Gastroesophageal sphincter (tissue), 3 donors: ENCODE measurements at regions not wholly inside any gene's neighbourhood (a gene's known extent, or its start where the extent isn't known, plus 50 kb on each side); places are given as distances from the start of the nearest gene placed in this dataset.

Experiments
- POLR2A ChIP-seq, 2 donors: fragments of 450-650 bp; IDR thresholded peaks; one replicate each; pipeline ENCODE4 v1.6.1; 2017; ENCODE audit warnings: antibody characterized with exemption in 2 of 2, mild to moderate bottlenecking in 2 of 2, moderate library complexity in 1 of 2
- POLR2AphosphoS5 ChIP-seq: sonication (generic); formaldehyde crosslinking; IDR thresholded peaks from one replicate; pipeline ENCODE4 v1.6.1; 2017; ENCODE audit warnings: antibody characterized with exemption
- TF ChIP-seq, protein P1 (sequence below), 4 experiments: fragments of 200-600 bp in 2 of 4; fragments of 450-650 bp in 2 of 4; sonication (generic) in 1 of 4; IDR thresholded peaks; one replicate each; pipeline ENCODE4 v1.5.1; 2017 to 2019; ENCODE audit warnings: antibody characterized with exemption in 4 of 4, mild to moderate bottlenecking in 2 of 4, moderate library complexity in 2 of 4

DNA sequence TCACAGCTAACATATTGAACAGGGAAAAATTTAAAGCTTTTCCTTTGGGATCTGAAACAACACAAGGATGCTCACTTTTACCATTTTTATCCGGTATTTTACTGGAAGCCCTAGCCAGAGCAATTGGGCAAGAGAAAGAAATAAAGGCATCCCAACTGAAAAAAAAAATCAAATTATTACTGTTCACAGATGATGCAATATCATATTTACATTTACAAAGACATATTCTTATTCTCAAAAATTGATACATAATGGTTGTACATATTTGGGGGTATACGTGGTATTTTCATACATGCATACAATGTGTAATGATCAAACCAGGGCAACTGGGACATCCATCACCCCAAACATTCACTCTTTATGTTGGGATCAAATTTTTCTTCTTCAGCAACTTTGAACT lies 337.0 kb upstream of the SLC7A11 start:
- TF ChIP-seq, protein P1, sequence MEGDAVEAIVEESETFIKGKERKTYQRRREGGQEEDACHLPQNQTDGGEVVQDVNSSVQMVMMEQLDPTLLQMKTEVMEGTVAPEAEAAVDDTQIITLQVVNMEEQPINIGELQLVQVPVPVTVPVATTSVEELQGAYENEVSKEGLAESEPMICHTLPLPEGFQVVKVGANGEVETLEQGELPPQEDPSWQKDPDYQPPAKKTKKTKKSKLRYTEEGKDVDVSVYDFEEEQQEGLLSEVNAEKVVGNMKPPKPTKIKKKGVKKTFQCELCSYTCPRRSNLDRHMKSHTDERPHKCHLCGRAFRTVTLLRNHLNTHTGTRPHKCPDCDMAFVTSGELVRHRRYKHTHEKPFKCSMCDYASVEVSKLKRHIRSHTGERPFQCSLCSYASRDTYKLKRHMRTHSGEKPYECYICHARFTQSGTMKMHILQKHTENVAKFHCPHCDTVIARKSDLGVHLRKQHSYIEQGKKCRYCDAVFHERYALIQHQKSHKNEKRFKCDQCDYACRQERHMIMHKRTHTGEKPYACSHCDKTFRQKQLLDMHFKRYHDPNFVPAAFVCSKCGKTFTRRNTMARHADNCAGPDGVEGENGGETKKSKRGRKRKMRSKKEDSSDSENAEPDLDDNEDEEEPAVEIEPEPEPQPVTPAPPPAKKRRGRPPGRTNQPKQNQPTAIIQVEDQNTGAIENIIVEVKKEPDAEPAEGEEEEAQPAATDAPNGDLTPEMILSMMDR (IDR thresholded peaks at IDR 0.05), result no peak
- TF ChIP-seq POLR2AphosphoS5 (no peak), POLR2A (IDR thresholded peaks at IDR 0.05) (no peak)
